ENCODE measurements at regions not wholly inside any gene's neighbourhood (a gene's known extent, or its start where the extent isn't known, plus 50 kb on each side); places are given as distances from the start of the nearest gene placed in this dataset.

DNA sequence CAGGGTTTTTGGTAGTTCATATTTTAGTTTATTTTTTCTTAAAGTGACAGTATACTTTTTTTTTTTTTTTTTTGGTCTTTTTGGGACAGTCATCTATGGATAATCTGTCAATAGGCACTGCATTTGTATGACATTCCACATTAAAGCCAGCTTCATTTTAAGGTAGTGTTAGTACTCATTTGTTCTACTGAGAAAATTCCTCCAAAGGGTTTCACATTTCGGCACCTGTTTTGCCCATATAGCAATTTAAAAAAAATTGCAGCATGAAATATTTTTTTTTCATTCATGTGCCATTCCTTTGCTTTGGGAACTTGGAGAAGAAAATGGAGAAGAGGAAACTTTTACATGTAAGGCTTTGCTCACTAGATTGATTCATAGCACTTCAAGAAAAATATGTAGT, 276.3 kb upstream of the TCF4 start:
- TF ChIP-seq CTBP2 (IDR thresholded peaks at IDR 0.05; ENCODE audit: borderline replicate concordance, insufficient read depth, insufficient read length, low read length) (no peak), SIN3A (conservative IDR thresholded peaks at IDR 0.05 in 1 of 2, IDR thresholded peaks at IDR 0.05 in 1 of 2; ENCODE audit: low read depth in 1 of 2, low read length in 2 of 2) (no peak), SP1 (IDR thresholded peaks at IDR 0.05; ENCODE audit: low read depth, low read length) (no peak), GTF2F1 (IDR thresholded peaks at IDR 0.05; ENCODE audit: borderline replicate concordance, low read depth, low read length) (no peak), BCL11A (IDR thresholded peaks at IDR 0.05; ENCODE audit: low read depth in 2 of 2, low read length in 2 of 2) (no peak), SP4 (IDR thresholded peaks at IDR 0.05; ENCODE audit: low read length) (no peak), PHF8 (conservative IDR thresholded peaks at IDR 0.05; ENCODE audit: low read depth, low read length) (no peak), BRCA1 (IDR thresholded peaks at IDR 0.05; ENCODE audit: low read depth, low read length) (no peak), SIX5 (IDR thresholded peaks at IDR 0.05; ENCODE audit: low read depth, low read length) (no peak), GABPA (IDR thresholded peaks at IDR 0.05; ENCODE audit: borderline replicate concordance, insufficient read depth, low read length) (no peak)
- TF ChIP-seq, protein P1, sequence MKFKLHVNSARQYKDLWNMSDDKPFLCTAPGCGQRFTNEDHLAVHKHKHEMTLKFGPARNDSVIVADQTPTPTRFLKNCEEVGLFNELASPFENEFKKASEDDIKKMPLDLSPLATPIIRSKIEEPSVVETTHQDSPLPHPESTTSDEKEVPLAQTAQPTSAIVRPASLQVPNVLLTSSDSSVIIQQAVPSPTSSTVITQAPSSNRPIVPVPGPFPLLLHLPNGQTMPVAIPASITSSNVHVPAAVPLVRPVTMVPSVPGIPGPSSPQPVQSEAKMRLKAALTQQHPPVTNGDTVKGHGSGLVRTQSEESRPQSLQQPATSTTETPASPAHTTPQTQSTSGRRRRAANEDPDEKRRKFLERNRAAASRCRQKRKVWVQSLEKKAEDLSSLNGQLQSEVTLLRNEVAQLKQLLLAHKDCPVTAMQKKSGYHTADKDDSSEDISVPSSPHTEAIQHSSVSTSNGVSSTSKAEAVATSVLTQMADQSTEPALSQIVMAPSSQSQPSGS (IDR thresholded peaks at IDR 0.05; ENCODE audit: low read length): no peak
- H3K4me3 ChIP-seq (ENCODE audit: extremely low read depth in 1 of 4, insufficient read depth in 2 of 4, low read depth in 3 of 4, low read length in 4 of 4): no peak overlapping the region
- H3K23ac ChIP-seq (ENCODE audit: insufficient read length): no peak overlapping the region
- H4K8ac ChIP-seq (ENCODE audit: extremely low read depth, insufficient read depth, low read length): no peak overlapping the region
- H2BK12ac ChIP-seq (ENCODE audit: low read depth, low read length): no peak overlapping the region
- H3K56ac ChIP-seq (replicated peaks; ENCODE audit: insufficient read length, low read depth, low read length): no peak overlapping the region
- no peak overlapping the region for H2BK20ac ChIP-seq (ENCODE audit: low read length)
- H4K91ac ChIP-seq (replicated peaks; ENCODE audit: insufficient read length, low read length): no peak overlapping the region
- H3K14ac ChIP-seq (ENCODE audit: insufficient read length): no peak overlapping the region
- no peaks in the 10 kb centered on the region; the same call in 1 of the 2 replicates for H3K23me2 ChIP-seq (ENCODE audit: low read depth, low read length)
- no peak overlapping the region for H4K5ac ChIP-seq (ENCODE audit: insufficient read length, low read depth, low read length)
- H3K79me1 ChIP-seq (ENCODE audit: low read depth, low read length): no peaks in the 10 kb centered on the region
- H3K9me3 ChIP-seq (ENCODE audit: insufficient read depth in 2 of 2, low read depth in 1 of 2, low read length in 1 of 2): no peaks in the 10 kb centered on the region
- H3K79me2 ChIP-seq (ENCODE audit: control insufficient read depth in 1 of 2, insufficient read depth in 2 of 2, low read length in 2 of 2): no peaks in the 10 kb centered on the region
- H3K18ac ChIP-seq (ENCODE audit: extremely low read depth, low read length): no peak overlapping the region
- H2BK5ac ChIP-seq (ENCODE audit: low read depth, low read length): no peak overlapping the region
- no peak for DNase-seq (ENCODE audit: low read depth in 1 of 2, low spot score in 2 of 2)
- no peak overlapping the region; a peak in 1 of 4 replicates for H3K4me2 ChIP-seq (ENCODE audit: insufficient read depth in 1 of 2, low read depth in 2 of 2, low read length in 2 of 2)
- H3K36me3 ChIP-seq (ENCODE audit: control insufficient read depth in 2 of 4, insufficient read depth in 4 of 4, low read length in 3 of 4): no peaks in the 10 kb centered on the region
- no peak for FAIRE-seq
- 29% methylated on average over 1 of the region's 1 CpG; no CpG with 5 or more reads in 1 of the 2 experiments for WGBS, 2 experiments (ENCODE audit: extremely low coverage in 1 of 2, insufficient coverage in 1 of 2, insufficient read length in 1 of 2, insufficient replicate concordance in 2 of 2, low coverage in 1 of 2, low lambda C conversion rate in 2 of 2, missing lambda C conversion rate in 1 of 2)
- ChIA-PET CTCF (ENCODE audit: partially characterized antibody) (interaction anchor here (0.7 to 2.0 kb wide), 3 partner anchors 11 to 1414 kb away, joined by 3 to 5 read pairs (median 4); no protein-coding TSS in a partner anchor), POLR2A (ENCODE audit: partially characterized antibody) (no interaction called here)
- no peaks in the 10 kb centered on the region for H4K20me1 ChIP-seq (replicated peaks in 1 of 2; ENCODE audit: control insufficient read depth in 1 of 2, insufficient read depth in 2 of 2, low read length in 2 of 2)
- H3K4ac ChIP-seq (replicated peaks; ENCODE audit: insufficient read length, low read depth, low read length): no peak overlapping the region
- H3K27me3 ChIP-seq (replicated peaks in 1 of 4; ENCODE audit: control insufficient read depth in 3 of 4, extremely low read depth in 1 of 4, insufficient read depth in 3 of 4, low read length in 3 of 4): no peaks in the 10 kb centered on the region
- H3K27ac ChIP-seq (ENCODE audit: low read depth, low read length): no peak overlapping the region
- H3K9ac ChIP-seq (replicated peaks in 1 of 4; ENCODE audit: extremely low read depth in 1 of 4, low read depth in 3 of 4, low read length in 3 of 4): no peak overlapping the region
- no peak overlapping the region for H2BK15ac ChIP-seq (ENCODE audit: low read length)
- peaks cover 2 to 21% (median 8%) of the 10 kb centered on the region in 4 experiments; a peak in 5 of 7 replicates for H3K4me1 ChIP-seq (replicated peaks in 1 of 4; ENCODE audit: control insufficient read depth in 3 of 4, insufficient read depth in 4 of 4, low read length in 3 of 4)
- no peak overlapping the region for H2AK5ac ChIP-seq (ENCODE audit: low read depth, low read length)
- no peak overlapping the region for H2BK120ac ChIP-seq (replicated peaks; ENCODE audit: low read depth, low read length)
- no peak overlapping the region for H2AFZ ChIP-seq (ENCODE audit: low read length)

Measured in H1 (cell line).